ENCODE measurements at regions not wholly inside any gene's neighbourhood (a gene's known extent, or its start where the extent isn't known, plus 50 kb on each side); places are given as distances from the start of the nearest gene placed in this dataset.

GRCh38 chr6:166713434-166714186, 86.6 kb upstream of the RPS6KA2 start:
- no peak for TF ChIP-seq CTCF (IDR thresholded peaks at IDR 0.05)

- TF ChIP-seq CTCF (IDR thresholded peaks at IDR 0.05) = no peak
Measured at GRCh38 chr6:166712286-166713228, 85.5 kb upstream of the RPS6KA2 start.

- TF ChIP-seq CTCF (IDR thresholded peaks at IDR 0.05) = no peak
Measured at GRCh38 chr6:166710084-166710483, 83.0 kb upstream of the RPS6KA2 start.

- TF ChIP-seq CTCF (IDR thresholded peaks at IDR 0.05) = no peak
Measured at GRCh38 chr6:166708460-166708859, 81.4 kb upstream of the RPS6KA2 start.

- TF ChIP-seq CTCF (IDR thresholded peaks at IDR 0.05) = peak; percentile 63
Measured at GRCh38 chr6:166707045-166707444, 80.0 kb upstream of the RPS6KA2 start.

- peak; percentile 43; the same call in 1 of the 2 replicates for TF ChIP-seq CTCF (IDR thresholded peaks at IDR 0.05)
Measured at GRCh38 chr6:166705069-166705468, 78.0 kb upstream of the RPS6KA2 start.

GRCh38 chr6:166704171-166704570, 77.1 kb upstream of the RPS6KA2 start:
- no peak for TF ChIP-seq CTCF (IDR thresholded peaks at IDR 0.05)
